ENCODE measurements at regions not wholly inside any gene's neighbourhood (a gene's known extent, or its start where the extent isn't known, plus 50 kb on each side); places are given as distances from the start of the nearest gene placed in this dataset.
"Not testable (repeated sequence)": the region's sequence is repeated elsewhere in the genome, so short reads cannot be mapped to it uniquely, and the experiment has no call there.

GRCh38 chr2:54030396-54030741 is 59.6 kb upstream of the PSME4 start:
- no peak for DNase-seq
- Histone ChIP-seq H3K27me3 (no peaks in the 10 kb centered on the region), H3K4me3 (no peak overlapping the region), H3K27ac (no peak overlapping the region), H3K9me3 (no peaks in the 10 kb centered on the region), H3K4me1 (peaks cover 14% of the 10 kb centered on the region), H3K36me3 (replicated peaks in 1 of 2; ENCODE audit: insufficient read depth in 1 of 2, low read depth in 2 of 2) (no peaks in the 10 kb centered on the region)
- WGBS, 2 donors, result 75 to 90% methylated on average over 9 of the region's 9 CpGs
- no peak for TF ChIP-seq POLR2A (IDR thresholded peaks at IDR 0.05)
- no peak for TF ChIP-seq CTCF (IDR thresholded peaks at IDR 0.05)
- intact Hi-C loops (cut with DNase I), result no loop called here
- no peak for ATAC-seq

GRCh38 chr2:54029721-54030395 is 59.1 kb upstream of the PSME4 start:
- H3K9me3 ChIP-seq, result no peaks in the 10 kb centered on the region
- DNase-seq, result peak in 1 of 4 donors; percentile 13
- no peak overlapping the region for H3K4me3 ChIP-seq
- 37 to 41% methylated on average over 11 of the region's 11 CpGs for WGBS, 2 donors
- intact Hi-C loops (cut with DNase I), result no loop called here
- ATAC-seq, result no peak
- no peaks in the 10 kb centered on the region for H3K36me3 ChIP-seq (replicated peaks in 1 of 2; ENCODE audit: insufficient read depth in 1 of 2, low read depth in 2 of 2)
- TF ChIP-seq CTCF (IDR thresholded peaks at IDR 0.05), result no peak
- H3K4me1 ChIP-seq, result peaks cover 14% of the 10 kb centered on the region
- no peak overlapping the region for H3K27ac ChIP-seq
- H3K27me3 ChIP-seq, result no peaks in the 10 kb centered on the region

- H3K27me3 ChIP-seq; intact Hi-C loops (cut with DNase I); DNase-seq; H3K9me3 ChIP-seq; ATAC-seq; H3K4me3 ChIP-seq; H3K27ac ChIP-seq; H3K36me3 ChIP-seq (replicated peaks in 1 of 2; ENCODE audit: insufficient read depth in 1 of 2, low read depth in 2 of 2): not testable (repeated sequence)
- H3K4me1 ChIP-seq, result peaks cover 14% of the 10 kb centered on the region
- WGBS, 2 donors, result 80 to 87% methylated on average over 6 of the region's 6 CpGs
Measured at GRCh38 chr2:54025463-54026075, 54.8 kb upstream of the PSME4 start.

- Histone ChIP-seq H3K4me1 (peaks cover 6% of the 10 kb centered on the region), H3K27ac (no peak overlapping the region), H3K27me3 (no peaks in the 10 kb centered on the region), H3K4me3 (no peak overlapping the region), H3K9me3 (no peaks in the 10 kb centered on the region), H3K36me3 (replicated peaks in 1 of 2; ENCODE audit: insufficient read depth in 1 of 2, low read depth in 2 of 2) (no peaks in the 10 kb centered on the region)
- TF ChIP-seq CTCF (IDR thresholded peaks at IDR 0.05), result no peak
- no peak for TF ChIP-seq POLR2A (IDR thresholded peaks at IDR 0.05)
- 100% methylated on average over 2 of the region's 2 CpGs for WGBS, 2 donors
- ATAC-seq (no peak), DNase-seq (no peak)
- intact Hi-C loops (cut with DNase I), result no loop called here
Measured at GRCh38 chr2:54024576-54024975, 53.8 kb upstream of the PSME4 start.

- Histone ChIP-seq H3K36me3 (replicated peaks in 1 of 2; ENCODE audit: insufficient read depth in 1 of 2, low read depth in 2 of 2) (no peaks in the 10 kb centered on the region), H3K9me3 (no peaks in the 10 kb centered on the region), H3K27me3 (no peaks in the 10 kb centered on the region), H3K4me1 (no peaks in the 10 kb centered on the region), H3K4me3 (no peak overlapping the region), H3K27ac (no peak overlapping the region)
- WGBS, 2 donors, result 63 to 84% methylated on average over 3 of the region's 3 CpGs
- TF ChIP-seq CTCF (IDR thresholded peaks at IDR 0.05), result no peak
- TF ChIP-seq POLR2A (IDR thresholded peaks at IDR 0.05), result no peak
- intact Hi-C loops (cut with DNase I), result no loop called here
- DNase-seq (no peak), ATAC-seq (no peak)
Measured at GRCh38 chr2:54021702-54022101, 50.9 kb upstream of the PSME4 start.

Measured in body of pancreas (tissue), 4 donors.